GM19324 (cell line): ENCODE measurements at regions not wholly inside any gene's neighbourhood (a gene's known extent, or its start where the extent isn't known, plus 50 kb on each side); places are given as distances from the start of the nearest gene placed in this dataset.
"Not testable (repeated sequence)": the region's sequence is repeated elsewhere in the genome, so short reads cannot be mapped to it uniquely, and the experiment has no call there.

ENCODE experiments used
- ATAC-seq: cut with Tn5 transposase; IDR thresholded peaks from one replicate; pipeline ENCODE4 v1.9.1; 2021; ENCODE audit warnings: mild to moderate bottlenecking, moderate library complexity; ENCODE audit not compliant: unreplicated experiment, low FRiP score

DNA sequence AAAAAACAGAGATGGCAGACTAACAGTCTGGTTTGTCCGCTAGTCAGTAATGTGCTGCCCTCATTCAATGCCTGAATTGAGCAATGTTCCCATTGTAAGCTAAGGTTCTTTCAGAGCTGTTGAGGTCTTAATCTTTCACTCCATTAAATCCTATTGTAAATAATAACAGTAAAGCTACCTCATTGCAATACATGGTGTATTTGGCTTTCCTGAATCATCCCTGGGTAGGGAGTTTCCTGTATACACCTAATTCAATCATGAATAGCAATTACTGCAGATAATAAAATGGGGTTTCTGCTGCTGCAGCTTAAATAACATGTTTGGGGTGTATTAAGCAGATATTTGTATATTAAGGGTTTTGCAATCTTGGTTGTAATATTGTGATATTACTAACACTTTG, 1100.2 kb upstream of the INTU start:
- no peak for ATAC-seq

DNA sequence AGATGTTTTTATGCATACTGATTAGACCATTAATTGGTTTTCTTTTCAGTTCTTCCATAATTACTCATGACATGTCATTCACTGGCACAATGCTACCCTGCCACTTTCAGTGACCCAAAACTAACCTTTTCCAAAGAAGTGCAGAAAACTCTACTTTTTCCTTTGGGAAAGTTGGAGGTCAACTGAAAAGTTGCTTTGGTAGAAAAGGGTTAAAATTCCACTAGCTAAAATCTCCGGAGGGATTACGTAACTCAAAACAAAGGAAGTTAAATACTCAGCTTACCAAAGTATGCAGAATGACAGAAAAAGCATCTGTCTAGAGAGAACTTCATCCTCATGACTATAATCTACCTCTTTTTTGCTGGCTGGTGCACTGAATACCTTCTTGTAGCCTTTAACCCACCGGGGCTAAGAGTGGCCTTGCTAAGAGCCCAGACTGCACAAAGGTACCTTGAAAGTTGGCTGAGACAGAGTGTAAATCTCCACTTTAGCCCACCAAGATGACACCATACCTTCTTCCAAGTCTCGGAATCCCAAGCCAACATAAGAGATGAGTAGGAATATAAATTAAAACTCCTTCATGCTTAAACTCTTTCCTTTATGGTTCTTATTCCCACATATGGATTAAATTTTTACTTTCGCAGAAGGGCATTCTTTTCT, 1099.5 kb upstream of the INTU start:
- ATAC-seq: no peak

DNA sequence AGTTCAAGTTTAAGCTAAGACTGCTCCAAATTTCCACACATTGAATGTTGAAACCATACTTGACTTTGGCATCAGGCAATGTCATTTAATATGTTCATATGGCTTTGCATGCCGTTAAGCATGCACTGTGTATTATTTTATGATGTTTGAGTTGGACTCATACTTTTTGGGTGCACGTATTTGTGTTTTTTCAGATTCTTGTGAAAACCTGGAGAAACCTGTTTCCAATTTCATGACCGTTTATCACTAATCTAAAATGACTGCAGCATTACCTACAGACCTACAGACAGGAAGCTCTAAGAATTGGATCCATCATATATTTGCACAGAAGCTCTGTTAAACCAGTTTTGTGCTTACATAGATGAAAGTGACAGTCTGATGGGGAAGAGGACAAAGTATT, 1093.0 kb upstream of the INTU start:
- no peak for ATAC-seq

DNA sequence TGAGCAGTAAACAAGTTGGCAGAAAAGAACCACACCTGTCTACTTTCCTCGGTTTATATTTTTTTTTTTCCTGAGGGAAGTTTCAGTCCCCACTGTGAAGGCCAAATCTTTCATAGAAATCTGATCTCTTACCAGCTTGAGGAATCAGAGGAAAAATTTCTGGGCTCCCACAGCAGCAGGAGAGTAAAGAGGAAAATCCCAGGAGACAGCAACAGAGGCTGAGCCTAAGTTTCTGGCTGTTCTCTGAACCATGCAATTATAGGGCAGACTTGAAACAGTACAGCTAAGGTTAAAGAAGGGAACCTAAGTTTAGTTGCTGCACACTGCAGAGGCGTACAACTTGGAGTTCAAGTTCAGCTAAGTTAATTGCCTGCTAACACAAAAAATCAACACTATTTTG, 1090.9 kb upstream of the INTU start:
- ATAC-seq: no peak

DNA sequence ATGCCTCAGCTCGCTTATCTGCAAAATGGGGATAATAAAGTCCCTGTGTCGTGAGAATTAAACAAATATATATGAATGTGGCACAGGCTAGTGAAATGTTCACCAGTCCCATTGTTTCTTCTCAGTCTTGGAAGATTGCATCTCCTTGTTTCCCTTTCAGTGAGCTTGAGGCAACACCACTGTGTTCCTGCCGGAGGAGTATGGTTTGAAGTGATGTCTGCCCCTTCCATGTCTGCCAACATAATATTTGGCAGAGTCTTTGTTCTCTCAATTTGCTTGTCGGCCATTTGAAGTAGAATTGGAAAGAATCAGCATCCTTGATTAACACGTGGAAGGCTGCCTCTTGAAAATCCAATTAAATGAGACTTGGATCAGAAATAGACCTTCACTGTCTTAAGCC, 1088.5 kb upstream of the INTU start:
- ATAC-seq: no peak

DNA sequence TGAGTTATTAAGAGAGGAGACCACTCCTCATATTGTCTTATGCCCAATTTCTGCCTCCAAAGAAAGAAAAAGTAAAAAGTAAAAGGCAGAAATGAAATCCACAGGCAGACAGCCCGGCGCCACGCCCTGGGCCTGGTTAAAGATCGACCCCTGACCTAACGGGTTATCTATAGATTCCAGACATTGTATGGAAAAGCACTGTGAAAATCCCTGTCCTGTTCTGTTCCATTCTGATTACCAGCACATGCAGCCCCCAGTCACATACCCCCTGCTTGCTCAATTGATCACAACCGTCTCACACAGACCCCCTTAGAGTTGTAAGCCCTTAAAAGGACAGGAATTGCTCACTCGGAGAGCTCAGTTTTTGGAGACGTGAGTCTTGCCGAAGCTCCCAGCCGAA, 1086.6 kb upstream of the INTU start:
- not testable (repeated sequence) for ATAC-seq

DNA sequence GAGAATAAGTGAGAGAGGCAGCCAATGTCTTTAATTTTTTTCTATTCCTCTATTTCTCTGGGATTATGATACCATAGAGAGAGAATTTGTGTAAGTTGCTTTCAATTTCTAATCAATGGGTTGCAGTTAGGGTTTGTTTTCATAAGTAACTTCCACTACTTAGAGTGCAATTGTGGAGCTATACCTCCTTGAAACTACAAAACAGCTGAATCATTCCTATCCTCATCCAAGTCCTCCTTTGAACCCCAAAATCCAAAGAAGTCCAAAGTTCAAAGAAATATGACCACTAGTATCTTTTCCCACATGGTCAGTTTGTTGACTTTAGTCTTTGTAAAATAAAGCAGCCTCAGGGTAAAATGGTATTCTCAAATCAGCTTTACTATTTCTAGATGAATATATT, 1085.4 kb upstream of the INTU start:
- no peak for ATAC-seq

DNA sequence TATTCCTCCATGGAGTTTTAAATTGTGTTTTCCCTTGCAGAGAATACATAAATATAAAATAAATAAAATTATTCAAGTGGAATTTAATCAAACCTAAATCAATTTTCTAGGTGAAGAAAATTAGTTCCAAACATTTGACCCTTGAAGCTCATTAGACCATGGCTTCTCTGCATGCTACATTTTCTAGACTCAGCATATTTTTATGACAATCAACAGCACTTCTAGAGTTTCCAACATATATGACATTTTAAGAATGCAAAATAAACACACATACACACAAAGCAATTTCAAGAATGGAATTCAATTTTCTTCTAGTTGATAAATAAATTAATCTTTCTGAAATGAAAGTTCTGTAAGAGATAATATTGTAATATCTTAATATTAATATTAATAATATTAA, 1083.9 kb upstream of the INTU start:
- ATAC-seq: no peak

DNA sequence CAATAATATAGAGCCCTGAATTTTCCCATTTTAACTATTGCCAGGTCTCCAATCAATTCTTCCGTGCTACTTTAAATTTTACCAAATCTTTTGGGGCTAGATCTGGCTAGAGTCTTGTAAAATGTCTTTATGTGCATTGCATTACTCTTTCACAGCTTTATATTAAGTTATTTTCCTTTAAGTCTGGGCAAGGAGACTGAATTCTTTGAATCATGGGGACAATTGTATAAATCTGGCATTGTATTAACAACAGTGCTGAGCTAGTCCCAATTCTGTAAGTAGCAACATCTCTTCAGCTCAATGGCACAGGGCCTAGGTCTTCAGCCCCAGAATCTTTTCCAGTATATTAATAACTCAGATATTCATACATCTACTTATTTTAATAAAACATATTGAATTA, 1080.4 kb upstream of the INTU start:
- ATAC-seq: no peak

DNA sequence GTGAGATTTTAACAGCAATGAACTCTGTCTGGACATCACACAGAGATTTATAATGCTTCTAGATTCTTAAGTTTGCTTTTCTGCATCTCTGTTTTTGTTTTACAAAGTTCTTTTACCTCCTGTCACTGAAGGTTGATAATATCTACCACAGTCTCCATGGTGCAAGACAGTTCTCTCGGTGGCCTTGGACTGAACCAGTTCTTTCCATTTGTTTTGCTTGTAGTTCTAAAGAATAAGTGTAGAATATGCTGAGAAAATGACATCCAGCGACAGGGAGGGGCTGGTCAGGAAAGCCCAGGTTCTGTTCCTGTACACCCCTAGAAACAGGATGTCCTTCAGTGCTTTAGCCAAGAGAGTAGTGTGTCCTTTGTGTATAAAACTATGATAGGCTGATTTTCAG, 1079.5 kb upstream of the INTU start:
- no peak for ATAC-seq

DNA sequence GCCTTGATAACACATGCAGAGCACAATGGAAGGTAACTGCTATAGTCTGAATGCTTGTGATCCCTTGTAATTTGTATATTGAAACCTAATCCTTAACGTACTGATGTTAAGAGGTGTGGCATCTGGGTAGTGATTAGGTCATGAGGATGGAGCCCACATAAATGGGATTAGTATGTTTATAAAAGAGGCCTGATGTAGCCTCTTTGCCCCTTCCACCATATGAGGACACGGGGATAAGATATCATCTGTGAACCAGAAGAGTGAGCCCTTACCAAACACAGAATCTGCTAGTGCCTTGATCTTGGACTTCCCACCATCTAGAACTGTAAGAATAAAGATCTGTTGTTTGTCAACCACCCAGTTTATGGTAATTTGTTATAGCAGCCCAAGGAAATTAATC, 1074.2 kb upstream of the INTU start:
- no peak for ATAC-seq

DNA sequence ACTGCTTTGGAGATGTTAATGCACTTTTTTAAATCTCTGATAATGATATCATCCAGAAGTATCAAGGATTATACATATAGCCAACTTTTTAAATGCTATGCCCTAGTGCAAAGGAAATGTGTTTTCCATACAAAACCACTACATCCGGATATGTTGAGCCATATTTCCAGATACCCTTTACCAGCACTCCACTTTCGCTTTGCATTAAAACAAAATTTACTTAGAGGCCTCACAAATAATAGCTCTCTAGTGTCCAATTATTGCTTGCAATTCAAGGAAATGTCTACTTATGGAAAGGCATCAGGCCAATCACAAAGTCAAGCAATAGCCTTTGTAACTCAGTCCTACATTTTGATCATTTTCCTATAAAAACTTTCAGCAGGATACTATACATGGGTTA, 1072.8 kb upstream of the INTU start:
- ATAC-seq: no peak

DNA sequence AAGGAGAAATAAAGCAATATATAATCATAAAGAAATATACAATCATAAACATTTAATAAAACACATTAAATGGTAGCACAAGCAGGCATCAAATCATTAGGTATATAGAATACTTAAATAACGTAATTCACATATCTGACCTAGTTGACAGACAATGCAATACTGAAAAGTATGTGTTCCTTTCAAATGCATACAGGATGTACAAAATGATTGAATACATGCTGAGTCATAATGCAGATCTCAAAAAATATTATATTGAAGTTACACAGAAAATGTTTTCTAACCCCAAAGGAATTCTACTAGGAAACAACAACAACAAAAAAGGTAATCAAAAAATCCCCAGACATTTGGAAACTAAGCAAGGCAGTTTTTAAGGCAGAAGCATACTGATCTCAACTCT, 1072.0 kb upstream of the INTU start:
- ATAC-seq: no peak

DNA sequence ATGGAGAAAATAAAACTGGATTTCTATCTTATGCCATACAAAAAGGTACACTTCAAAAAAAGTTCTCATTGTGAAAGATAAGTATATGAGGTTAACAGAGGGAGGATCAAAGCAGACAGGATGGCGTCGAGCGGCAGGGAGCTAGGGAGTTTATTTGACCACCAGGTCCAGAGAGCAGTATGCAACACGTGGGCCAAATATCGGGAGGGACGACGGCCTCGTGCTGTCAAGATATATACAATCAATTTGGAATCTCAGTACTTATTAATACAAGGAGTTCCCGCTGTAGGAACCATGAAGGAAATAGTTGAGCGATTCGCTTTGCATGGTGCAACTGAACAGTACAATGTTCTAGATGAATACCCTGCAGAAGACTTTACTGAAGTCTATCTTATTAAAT, 1069.4 kb upstream of the INTU start:
- no peak for ATAC-seq

DNA sequence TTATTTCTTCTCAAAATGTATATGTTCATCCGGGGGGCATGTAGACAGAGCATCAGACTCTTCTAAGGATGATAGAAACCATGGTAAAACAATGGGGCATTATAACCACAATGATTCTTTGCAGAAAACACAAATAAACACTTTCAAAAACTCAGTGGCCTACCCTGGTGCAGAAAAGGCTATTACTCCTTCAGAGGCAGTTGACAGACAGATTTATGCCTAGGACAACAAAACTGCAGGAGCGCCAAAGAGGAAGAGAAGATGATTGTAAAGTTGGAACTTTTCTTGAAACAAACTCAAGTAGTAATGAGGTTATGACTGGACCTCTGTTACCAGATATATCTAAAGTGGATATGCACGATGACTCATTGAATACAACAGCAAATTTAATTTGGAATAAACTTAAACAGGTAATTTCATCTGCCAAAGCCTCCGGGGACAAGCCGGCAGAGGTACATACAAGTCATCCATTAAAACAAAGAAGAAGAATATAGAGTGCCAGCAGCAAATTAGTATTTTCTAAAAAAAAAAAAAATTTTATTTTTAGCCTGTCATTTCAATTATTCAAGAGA, 1068.4 kb upstream of the INTU start:
- no peak for ATAC-seq

DNA sequence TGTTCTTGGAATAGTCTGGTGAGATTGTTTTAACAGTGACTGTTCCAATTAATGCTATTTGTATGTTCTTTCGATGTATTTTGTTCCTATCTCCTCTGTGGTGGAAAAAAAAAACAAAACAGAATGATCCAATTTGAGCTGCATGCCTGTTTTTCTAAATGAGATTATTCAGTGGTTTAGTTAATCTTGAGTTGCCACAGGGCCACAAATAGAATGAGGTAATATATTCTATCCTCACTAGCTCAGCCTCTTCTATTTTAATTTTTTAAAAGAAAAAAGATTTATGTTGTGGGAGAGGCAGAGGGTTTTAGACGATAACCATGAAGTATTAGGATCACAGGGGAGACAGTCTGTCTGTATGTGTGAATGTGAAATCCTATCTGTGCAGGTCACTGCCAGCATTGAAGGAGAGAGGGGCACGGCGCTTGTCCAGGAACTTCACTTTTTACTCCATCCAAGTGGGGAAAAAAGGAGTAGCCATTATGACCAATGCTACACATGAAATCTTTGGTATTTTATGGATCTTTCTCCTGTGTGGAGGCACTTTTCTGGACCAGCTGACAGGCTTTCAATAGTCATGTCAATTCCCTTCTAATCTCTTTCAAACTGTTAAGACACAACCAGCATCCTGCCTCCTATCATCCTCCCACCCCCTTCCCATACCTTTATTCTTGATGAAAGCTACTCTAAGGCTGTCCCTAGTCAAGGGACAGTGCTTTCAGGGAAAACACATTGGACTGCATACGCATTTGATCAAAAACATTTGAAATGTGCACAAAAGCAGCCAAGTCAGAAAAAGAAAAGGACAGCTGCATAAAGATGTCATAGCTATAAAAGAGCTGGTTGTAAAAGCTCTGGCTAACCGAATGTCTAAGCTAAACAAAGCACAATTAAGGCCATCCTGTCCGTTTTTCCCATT, 1063.8 kb upstream of the INTU start:
- ATAC-seq: no peak

DNA sequence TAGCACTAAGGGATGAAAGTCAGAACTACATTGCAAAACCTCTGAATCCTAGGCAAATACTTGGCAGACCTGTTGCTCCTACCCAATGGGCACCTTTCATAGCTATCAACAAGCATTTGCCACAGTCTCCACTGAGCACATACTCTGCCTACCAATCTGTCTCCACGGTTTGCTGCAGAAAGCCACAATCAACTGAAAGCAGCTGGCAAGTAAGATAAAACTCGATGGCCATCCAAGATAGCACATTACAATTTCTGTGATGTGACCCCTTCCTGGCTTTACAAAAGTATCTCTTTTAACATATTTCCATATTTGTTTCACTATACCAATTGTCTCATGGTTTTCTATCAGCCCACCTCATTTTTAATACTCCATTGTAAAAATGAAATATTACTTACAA, 1060.5 kb upstream of the INTU start:
- no peak for ATAC-seq

DNA sequence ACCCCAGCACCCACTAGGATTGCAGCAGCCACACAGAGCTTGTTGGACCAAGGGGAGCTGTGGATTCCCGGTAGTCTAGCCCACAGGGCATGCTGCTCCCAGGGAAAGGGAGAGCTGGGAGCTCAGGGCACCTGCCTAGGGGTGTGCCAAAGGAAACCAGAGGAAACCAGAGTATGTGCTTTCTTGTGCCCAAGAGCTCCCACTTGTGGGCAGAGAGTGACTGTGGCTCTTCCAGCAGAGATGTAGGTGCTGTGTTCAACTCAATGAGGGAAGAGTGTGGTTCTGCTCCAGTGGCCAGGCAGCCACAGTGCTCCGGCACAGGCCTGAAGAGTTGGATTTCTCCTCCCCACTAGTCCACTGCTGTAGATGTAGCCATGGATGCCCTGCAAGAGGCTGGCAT, 1050.0 kb upstream of the INTU start:
- no peak for ATAC-seq

DNA sequence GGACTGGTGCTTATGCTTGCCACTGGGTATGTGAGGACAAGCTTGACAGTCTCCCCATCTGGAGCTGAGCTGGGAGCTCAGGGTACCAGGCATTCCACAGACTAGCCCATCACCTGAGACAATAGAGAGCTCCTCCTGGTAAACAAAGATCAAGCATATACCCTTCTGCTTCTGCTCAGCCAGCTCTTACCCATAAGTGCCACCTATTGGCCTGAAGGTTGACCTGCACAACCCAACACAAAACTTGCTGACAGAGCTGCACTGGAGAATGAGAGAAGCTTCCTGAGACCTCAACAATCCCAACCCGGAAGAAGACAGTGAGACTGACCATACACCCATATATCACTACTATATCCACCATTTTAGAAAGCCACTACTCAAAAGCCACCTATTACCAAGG, 1049.2 kb upstream of the INTU start:
- ATAC-seq: no peak

DNA sequence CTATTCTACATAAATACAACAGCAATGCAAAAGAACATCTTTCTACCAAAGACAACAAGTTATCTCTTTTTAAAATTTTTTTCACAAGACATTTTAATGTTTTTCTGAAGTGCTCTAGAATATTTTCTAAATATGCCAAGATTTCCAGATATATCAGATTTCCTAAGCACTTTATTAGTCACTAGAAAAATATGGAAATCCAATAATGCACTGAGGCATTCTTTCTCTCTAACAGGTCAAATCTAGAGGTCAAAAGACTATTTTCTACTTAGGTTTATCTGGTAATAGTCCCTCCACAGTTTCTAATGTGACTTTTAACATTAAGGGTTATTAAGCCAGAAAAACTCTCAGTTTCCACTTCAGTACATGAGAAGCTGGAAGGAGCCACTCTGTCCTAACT, 1041.2 kb upstream of the INTU start:
- ATAC-seq: no peak

DNA sequence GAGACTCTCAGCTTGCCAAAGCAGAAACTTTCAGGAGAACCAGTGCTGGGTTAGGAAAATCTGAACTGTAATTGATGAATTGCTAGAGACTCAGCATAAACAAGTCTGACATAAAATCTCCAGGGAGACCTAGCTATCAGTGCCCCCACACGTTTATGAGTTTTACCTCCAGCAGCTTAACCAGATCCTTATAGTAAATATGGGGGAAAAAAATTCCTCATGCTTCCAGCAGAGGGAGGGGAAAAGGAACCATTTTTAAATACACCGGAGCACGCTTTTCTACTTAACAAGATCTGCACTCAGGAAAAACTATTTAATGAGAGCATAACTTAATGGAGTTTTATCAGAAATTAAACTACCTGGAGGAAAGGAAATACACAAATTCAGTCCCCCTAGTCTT, 1040.7 kb upstream of the INTU start:
- no peak for ATAC-seq

DNA sequence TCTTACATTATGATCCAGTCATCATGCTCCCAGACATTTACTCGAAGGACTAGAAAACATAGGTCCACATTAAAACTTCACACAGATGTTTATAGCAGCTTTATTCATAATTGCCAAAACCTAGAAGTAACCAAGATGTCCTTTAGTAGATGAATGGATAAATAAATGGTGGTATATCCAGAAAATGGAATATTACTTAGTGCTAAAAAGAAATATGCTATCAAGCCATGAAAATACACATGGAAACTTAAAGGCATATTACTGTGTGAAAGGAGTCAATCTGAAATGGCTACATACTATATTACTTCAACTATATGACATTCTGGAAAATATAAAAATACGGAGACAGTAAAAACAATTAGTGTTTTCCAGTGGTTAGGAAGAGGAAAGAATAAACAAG, 1039.1 kb upstream of the INTU start:
- no peak for ATAC-seq
